Lung microvascular endothelial cell (primary cell): ENCODE measurements at regions not wholly inside any gene's neighbourhood (a gene's known extent, or its start where the extent isn't known, plus 50 kb on each side); places are given as distances from the start of the nearest gene placed in this dataset.
"Not testable (repeated sequence)": the region's sequence is repeated elsewhere in the genome, so short reads cannot be mapped to it uniquely, and the experiment has no call there.

Source experiments
- DNase-seq, 2 donors: peaks; one replicate each; pipeline versions ENCODE4 v3.0.0 to v3.0.0-alpha.2; 2010; ENCODE audit warnings: low read depth in 2 of 2

- DNase-seq = no peak
Observed at GRCh38 chr5:152116934-152117333, 192.3 kb upstream of the GLRA1 start.

- no peak for DNase-seq
Observed at GRCh38 chr5:152113401-152113800, 188.8 kb upstream of the GLRA1 start.

GRCh38 chr5:152107220-152107619 is 182.6 kb upstream of the GLRA1 start:
- DNase-seq = no peak

- DNase-seq = no peak
Observed at GRCh38 chr5:152106571-152106970, 181.9 kb upstream of the GLRA1 start.

- no peak for DNase-seq
Observed at GRCh38 chr5:152105085-152105484, 180.4 kb upstream of the GLRA1 start.

- no peak for DNase-seq
Observed at GRCh38 chr5:152104211-152104610, 179.6 kb upstream of the GLRA1 start.

GRCh38 chr5:152102908-152103307 is 178.3 kb upstream of the GLRA1 start:
- not testable (repeated sequence) for DNase-seq

- no peak for DNase-seq
Observed at GRCh38 chr5:152102057-152102456, 177.4 kb upstream of the GLRA1 start.

- DNase-seq = no peak
Observed at GRCh38 chr5:152100462-152100861, 175.8 kb upstream of the GLRA1 start.

GRCh38 chr5:152097128-152097527 is 172.5 kb upstream of the GLRA1 start:
- no peak for DNase-seq

- DNase-seq = no peak
Observed at GRCh38 chr5:152094716-152095115, 170.1 kb upstream of the GLRA1 start.

GRCh38 chr5:152094060-152094459 is 169.4 kb upstream of the GLRA1 start:
- no peak for DNase-seq

- DNase-seq = no peak
Observed at GRCh38 chr5:152092580-152092979, 167.9 kb upstream of the GLRA1 start.

- no peak for DNase-seq
Observed at GRCh38 chr5:152089644-152090043, 165.0 kb upstream of the GLRA1 start.

GRCh38 chr5:152086668-152087067 is 162.0 kb upstream of the GLRA1 start:
- DNase-seq = no peak

GRCh38 chr5:152084476-152084875 is 159.8 kb upstream of the GLRA1 start:
- DNase-seq = no peak

- no peak for DNase-seq
Observed at GRCh38 chr5:152083231-152083630, 158.6 kb upstream of the GLRA1 start.

- no peak for DNase-seq
Observed at GRCh38 chr5:152072091-152072490, 147.4 kb upstream of the GLRA1 start.

GRCh38 chr5:152070591-152070990 is 145.9 kb upstream of the GLRA1 start:
- DNase-seq = no peak

GRCh38 chr5:152066784-152067183 is 142.1 kb upstream of the GLRA1 start:
- no peak for DNase-seq

- DNase-seq = no peak
Observed at GRCh38 chr5:152063004-152063403, 138.4 kb upstream of the GLRA1 start.

- no peak for DNase-seq
Observed at GRCh38 chr5:152061095-152061494, 136.4 kb upstream of the GLRA1 start.

- no peak for DNase-seq
Observed at GRCh38 chr5:152058267-152058666, 133.6 kb upstream of the GLRA1 start.

- no peak for DNase-seq
Observed at GRCh38 chr5:152056931-152057330, 132.3 kb upstream of the GLRA1 start.

GRCh38 chr5:152052470-152052869 is 127.8 kb upstream of the GLRA1 start:
- DNase-seq = no peak
